HG03354 (cell line): ENCODE measurements at regions not wholly inside any gene's neighbourhood (a gene's known extent, or its start where the extent isn't known, plus 50 kb on each side); places are given as distances from the start of the nearest gene placed in this dataset.

Experiments used
- ATAC-seq: cut with Tn5 transposase; IDR thresholded peaks from one replicate; pipeline ENCODE4 v1.9.1; 2021; ENCODE audit warnings: mild to moderate bottlenecking; ENCODE audit not compliant: unreplicated experiment, poor library complexity, severe bottlenecking

GRCh38 chr18:40902436-40902835, 1052.6 kb upstream of the PIK3C3 start:
- ATAC-seq: no peak

DNA sequence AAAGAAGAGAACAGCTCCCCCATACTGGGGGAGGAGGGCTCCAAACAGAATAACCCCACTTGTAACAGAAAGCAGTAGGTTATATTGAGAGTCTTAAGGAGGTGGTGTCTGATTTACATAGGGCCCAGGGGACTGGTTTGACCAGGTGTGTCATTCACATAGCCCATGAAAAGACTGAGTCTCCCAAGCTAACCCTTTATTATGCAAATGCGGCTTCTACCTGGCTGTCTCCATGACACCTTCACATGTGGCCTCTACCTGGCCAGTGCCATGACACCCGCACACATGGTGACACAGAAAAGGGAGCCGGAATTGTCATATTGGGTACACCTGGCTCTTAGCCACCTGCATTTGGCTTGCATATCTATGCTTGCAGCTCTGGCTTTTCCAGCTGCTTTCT, 1057.2 kb upstream of the PIK3C3 start:
- no peak for ATAC-seq

DNA sequence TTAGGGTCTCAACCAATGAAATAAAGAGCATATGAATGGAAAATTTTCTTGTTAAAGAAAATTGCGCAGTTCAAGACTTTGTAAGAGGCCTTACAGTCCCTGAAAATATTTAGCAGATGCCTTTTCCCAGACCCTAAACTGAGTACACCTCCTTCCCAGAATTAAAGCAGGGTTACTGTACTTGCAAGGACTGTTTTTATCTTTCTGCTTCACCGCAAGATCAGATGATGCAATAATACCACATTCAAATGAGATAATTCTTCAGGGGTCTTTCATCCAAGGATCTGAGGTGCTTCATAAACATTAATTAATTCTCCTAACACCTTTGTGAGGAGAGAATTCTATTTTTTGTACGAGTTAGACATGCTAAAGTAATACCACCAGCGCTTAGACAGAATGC, 1071.8 kb upstream of the PIK3C3 start:
- no peak for ATAC-seq

GRCh38 chr18:40882468-40882867, 1072.6 kb upstream of the PIK3C3 start:
- no peak for ATAC-seq

DNA sequence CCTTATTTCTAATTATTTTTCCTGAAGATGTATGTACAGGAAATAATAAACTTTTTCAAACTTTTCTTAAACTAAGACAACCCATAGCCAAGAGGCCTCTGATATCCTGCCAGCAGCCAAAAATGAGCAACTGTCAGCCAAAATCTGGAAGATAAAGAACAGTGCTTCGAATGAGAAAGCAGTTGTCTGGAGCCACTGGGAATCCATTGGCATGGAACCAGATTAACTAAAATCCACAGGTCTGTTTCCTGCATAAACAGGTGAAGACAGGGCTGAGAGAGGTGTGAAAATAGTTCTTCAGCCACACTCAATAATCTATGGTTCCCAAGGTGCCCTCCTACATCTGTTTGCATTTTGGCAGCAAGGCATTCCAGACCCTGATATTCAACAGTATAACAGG, 1076.7 kb upstream of the PIK3C3 start:
- no peak for ATAC-seq

DNA sequence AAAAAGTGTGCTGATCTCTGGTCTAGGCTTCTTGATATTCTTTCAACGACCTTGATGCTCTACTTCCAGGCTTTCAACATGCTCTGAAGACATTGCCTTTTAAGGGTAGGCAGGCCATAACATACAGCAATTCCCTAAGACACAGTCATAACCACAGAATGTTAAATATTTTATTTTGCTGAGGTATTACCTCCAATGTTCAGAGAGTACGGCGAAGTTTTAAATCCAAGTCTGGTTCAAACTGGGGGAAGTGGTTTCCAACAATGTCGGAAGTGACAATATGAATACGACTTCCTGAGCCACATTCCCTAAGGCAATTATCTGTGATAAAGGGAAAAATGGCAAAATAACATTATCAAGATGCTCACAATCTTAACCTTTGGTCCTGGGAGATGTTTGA, 1077.9 kb upstream of the PIK3C3 start:
- no peak for ATAC-seq

DNA sequence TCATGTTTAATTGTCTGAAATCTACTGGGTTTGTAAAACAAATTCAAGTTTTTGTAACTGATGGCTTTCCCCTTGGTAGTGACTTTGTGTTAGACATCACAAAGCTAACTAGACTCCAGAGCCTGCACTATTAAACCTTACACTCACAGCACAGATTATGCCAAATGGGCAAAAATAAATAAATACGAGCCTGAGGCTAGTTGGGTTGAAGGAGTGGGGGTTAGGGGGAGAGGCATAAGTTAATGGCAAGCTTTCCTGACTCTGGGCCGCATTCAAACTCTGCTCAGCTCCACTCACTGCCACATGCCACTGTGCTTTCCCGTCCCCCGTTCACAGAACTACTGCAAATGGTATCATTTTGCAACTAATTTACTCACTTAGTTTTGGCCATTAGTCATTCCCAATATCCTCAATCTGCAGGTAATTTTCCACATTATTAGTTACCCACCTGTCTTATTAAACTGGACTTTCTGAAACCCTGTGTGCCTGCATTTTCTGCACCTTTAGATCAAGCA, 1079.9 kb upstream of the PIK3C3 start:
- ATAC-seq: no peak

- no peak for ATAC-seq
These were observed 1080.8 kb upstream of the PIK3C3 start for GRCh38 chr18:40874233-40874632.

DNA sequence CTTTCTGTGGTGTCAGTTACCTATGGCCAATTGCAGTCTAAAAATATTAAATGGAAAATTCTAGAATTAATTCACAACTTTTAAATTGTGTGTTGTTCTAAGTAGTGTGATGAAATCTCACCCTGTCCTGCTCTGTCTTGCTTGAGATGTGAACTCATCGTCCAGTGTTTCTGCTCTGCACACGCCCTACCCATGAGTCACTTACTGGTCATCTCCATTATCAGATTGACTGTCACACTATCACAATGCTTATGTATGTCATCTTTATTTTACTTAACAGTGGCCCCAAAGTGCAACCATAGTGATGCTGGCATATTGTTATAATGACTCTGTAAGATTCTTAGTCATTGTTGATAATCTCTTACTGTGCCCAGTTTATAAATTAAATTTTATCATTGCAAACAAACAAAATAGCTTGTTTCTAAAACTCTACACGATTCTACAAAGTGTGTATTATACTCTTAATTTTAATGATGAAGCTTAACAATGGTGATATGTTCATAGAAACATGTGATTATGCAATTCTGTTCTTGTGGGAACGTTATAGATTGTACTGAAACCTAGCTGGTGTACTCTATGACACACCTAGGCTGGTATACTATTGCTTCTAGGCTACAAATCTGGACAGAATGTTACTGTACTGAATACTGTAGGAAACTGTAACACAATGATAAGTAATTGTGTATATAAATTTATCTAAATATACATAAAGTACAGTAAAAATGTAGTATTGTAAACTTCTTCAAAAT, 1086.8 kb upstream of the PIK3C3 start:
- ATAC-seq: no peak

- ATAC-seq: no peak
These were observed 1087.6 kb upstream of the PIK3C3 start for GRCh38 chr18:40867459-40867858.

DNA sequence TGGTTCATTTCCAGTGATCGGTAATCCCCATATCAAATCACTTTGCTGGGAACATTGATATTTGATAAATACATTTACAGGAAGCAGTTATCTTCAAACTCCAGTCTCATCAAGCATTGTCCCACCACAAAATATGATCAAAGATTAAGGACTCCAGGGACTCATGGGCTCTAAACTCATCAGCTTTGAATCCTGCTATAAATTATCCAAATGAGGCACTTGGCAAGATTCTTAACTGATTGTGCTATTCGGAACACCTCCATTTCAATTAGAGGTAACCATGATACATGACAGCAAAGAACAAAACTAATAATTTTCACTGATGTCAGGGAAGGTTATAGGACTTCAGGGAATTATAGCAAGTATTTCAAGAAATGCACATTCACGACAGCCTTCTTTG, 1088.1 kb upstream of the PIK3C3 start:
- no peak for ATAC-seq

DNA sequence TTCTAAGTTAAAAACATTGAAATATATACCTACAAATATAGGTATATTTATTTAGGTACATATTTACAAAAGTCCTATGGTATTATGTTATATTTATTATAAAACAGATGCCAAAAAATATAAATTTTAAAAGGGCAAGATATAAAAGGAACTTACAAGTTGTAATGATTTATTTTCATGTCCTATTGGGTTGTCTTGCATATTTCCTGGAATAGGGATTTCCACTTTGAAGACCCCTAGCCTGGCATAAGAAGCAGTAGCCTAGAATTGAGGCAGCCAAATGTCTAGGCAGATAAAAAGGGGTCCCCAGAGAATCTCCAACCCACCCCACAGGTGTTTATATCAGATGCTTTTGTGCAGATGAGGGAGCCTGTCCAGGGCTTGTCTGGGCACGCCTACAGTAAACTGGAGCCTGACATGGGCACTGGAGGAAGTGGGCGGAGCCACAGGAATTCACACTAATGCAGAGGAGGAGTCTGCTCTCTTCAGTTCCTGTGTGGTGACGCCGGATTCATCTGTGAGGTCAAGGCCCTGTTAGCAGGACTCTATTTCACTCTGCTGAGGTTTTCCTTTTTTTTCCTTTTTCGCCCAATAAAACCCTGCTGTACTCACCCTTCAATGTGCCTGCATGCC, 1088.9 kb upstream of the PIK3C3 start:
- no peak for ATAC-seq

DNA sequence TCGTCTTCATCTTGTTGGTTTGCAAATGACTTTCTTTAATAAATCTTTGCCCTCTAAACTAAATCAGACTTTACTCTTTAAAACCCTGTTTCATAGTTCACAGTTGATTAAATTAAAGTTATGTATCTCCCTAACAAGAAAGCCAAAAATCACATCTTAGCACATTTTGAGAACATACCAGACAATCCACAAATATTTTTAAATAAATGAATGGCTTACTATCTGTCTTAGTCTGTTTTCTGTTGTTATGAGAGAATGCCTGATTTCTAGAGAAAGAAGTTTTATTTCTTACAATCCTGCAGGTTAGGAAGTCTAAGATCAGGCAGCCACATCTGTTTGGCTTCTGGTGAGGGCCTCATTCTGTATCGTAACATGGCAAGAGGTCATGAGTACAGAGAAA, 1090.2 kb upstream of the PIK3C3 start:
- no peak for ATAC-seq

DNA sequence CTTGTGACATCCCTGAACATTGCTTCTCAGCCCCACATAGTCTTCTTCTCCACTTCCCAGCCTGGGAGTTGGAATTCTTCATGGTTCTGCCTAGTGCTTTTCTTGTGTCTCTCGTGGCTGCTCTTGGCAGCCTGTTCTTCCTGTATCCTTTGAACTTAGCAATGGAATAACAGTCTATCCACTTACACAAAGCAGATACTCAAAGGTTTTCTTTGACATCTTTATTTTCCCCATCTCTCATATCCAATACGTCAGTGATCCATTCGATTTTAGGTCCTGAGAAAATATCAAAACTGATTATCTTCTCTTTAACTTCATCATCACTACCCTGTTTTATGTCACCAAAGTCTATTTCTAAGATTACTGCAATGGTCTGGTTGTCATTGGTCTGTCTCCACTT, 1091.2 kb upstream of the PIK3C3 start:
- no peak for ATAC-seq

DNA sequence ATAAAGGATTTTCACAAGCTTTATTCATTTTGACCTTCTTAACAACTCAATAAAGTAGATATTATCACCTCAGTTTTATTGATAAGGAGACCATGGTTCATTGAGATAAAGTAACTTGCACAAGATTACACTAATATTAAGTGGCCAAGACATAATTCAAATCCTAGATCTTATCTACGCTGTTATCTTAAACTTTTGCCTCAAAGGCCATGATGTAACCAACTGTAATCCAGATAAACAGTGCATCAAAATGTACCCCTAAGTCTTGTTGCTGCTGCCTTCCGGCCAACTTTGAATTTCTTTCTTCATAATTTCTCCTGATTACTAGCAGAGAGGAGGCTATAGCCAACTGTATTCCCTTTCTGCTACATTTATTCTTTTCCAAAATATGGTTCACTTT, 1094.8 kb upstream of the PIK3C3 start:
- ATAC-seq: no peak

DNA sequence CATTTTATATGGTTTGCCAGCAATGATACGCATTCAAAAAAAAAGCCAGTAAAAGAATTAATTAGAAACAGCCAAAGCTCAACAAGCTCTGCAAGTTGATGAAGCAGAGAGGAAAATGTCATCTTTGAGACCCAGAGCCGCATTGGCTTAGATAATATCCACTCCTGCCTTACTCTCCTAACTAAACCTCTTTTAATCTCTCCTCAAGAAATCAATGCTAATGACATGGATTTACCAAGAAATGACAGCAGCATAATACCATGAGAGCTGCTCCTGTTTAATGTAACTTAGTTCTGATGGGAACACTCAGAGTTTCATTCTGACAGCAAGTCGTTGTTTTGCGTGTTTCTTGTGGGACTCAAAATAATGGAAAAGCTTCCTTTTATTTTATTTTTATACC, 1099.4 kb upstream of the PIK3C3 start:
- no peak for ATAC-seq

- ATAC-seq: no peak
These were observed 1102.6 kb upstream of the PIK3C3 start for GRCh38 chr18:40852406-40852805.

- no peak for ATAC-seq
These were observed 1104.0 kb upstream of the PIK3C3 start for GRCh38 chr18:40851014-40851429.

- ATAC-seq: no peak
These were observed 1105.1 kb upstream of the PIK3C3 start for GRCh38 chr18:40849886-40850285.

- ATAC-seq: no peak
These were observed 1113.6 kb upstream of the PIK3C3 start for GRCh38 chr18:40841467-40841866.

DNA sequence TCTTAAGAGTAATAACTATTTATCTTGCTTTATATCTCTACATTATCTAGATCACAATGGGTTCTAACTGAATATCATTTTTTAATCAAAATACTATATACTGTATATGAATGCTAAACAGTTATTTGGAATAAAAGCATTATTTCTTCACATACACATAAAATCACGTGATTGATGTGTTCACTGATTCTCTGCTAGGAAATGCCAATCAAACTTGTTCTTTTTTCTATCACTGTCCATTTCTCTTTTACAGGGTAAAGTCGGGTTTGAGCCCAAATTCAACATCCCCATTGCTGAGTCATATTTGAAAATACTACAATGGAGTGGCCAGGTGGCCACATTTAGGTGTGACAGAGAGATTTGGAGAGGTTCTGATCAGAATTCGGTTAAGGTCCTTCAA, 1114.0 kb upstream of the PIK3C3 start:
- no peak for ATAC-seq
